A673 (cell line): ENCODE measurements at regions not wholly inside any gene's neighbourhood (a gene's known extent, or its start where the extent isn't known, plus 50 kb on each side); places are given as distances from the start of the nearest gene placed in this dataset.

ENCODE experiments used
- EZH2 ChIP-seq: fragments of 200-600 bp; sonication (generic); IDR thresholded peaks from 2 replicates; pipeline ENCODE4 v1.6.1; 2017; ENCODE audit warnings: borderline replicate concordance, low read depth, mild to moderate bottlenecking, mixed read lengths, antibody characterized with exemption, low read length; ENCODE audit not compliant: poor library complexity, severe bottlenecking
- TF ChIP-seq, protein P1 (sequence below): fragments of 300-800, 200-600 bp; sonication (generic); conservative IDR thresholded peaks from 2 replicates; pipeline ENCODE4 v1.5.1; 2017; ENCODE audit warnings: low read depth, mild to moderate bottlenecking, antibody characterized with exemption, low read length, moderate library complexity, mixed read lengths

DNA sequence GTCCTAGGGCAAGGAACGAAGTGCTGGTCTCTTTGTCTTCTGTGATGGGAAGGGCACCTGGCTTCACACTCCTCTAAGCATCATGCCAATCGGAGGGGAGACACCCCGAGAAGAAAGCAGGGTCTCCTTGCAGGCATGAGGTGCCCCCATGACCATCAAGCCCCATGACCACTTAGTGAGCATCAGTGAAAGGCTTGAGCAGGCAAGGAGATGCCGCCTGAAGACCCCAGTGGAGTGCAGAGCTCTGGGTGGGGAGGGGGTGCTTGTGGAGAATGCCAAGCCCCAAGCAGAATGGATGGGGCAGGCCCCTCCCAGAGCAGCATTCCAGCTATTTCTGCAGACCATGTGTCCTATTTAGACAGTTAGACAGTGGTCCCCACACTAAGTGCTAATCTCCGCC lies 232.7 kb upstream of the TNRC6C start:
- TF ChIP-seq, protein P1, sequence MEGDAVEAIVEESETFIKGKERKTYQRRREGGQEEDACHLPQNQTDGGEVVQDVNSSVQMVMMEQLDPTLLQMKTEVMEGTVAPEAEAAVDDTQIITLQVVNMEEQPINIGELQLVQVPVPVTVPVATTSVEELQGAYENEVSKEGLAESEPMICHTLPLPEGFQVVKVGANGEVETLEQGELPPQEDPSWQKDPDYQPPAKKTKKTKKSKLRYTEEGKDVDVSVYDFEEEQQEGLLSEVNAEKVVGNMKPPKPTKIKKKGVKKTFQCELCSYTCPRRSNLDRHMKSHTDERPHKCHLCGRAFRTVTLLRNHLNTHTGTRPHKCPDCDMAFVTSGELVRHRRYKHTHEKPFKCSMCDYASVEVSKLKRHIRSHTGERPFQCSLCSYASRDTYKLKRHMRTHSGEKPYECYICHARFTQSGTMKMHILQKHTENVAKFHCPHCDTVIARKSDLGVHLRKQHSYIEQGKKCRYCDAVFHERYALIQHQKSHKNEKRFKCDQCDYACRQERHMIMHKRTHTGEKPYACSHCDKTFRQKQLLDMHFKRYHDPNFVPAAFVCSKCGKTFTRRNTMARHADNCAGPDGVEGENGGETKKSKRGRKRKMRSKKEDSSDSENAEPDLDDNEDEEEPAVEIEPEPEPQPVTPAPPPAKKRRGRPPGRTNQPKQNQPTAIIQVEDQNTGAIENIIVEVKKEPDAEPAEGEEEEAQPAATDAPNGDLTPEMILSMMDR: no peak
- no peak for TF ChIP-seq EZH2
